GM12875 (cell line): ENCODE measurements at regions not wholly inside any gene's neighbourhood (a gene's known extent, or its start where the extent isn't known, plus 50 kb on each side); places are given as distances from the start of the nearest gene placed in this dataset.

ENCODE experiments used
- H3K4me3 ChIP-seq: one replicate; pipeline ENCODE4 v1.5.1; 2011; ENCODE audit warnings: low read depth, low read length, control low read depth
- TF ChIP-seq, protein P1 (sequence below): IDR thresholded peaks from 2 replicates; pipeline ENCODE4 v1.5.1; 2011; ENCODE audit warnings: low read depth, mild to moderate bottlenecking, control low read depth, inconsistent platforms, low read length, moderate library complexity, borderline replicate concordance; ENCODE audit not compliant: insufficient read depth

DNA sequence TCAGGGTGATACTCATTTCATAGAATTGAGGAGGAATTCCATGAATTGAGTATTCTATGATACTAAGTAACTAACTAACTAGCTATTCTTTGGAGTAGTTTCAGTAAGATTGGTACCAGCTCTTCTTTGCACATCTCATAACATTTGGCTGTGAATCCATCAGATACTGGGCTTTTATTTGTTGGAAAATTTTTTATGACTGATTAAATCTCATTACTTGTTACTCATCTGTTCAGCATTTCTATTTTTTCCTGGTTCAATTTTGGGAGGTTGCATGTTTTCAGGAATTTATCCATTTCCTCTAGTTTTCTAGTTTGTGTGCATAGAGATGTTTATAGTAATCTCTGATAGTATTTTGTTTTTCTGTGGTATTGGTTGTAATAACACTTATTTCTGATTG lies 70.8 kb upstream of the FREM3 start:
- no peak overlapping the region for H3K4me3 ChIP-seq
- TF ChIP-seq, protein P1, sequence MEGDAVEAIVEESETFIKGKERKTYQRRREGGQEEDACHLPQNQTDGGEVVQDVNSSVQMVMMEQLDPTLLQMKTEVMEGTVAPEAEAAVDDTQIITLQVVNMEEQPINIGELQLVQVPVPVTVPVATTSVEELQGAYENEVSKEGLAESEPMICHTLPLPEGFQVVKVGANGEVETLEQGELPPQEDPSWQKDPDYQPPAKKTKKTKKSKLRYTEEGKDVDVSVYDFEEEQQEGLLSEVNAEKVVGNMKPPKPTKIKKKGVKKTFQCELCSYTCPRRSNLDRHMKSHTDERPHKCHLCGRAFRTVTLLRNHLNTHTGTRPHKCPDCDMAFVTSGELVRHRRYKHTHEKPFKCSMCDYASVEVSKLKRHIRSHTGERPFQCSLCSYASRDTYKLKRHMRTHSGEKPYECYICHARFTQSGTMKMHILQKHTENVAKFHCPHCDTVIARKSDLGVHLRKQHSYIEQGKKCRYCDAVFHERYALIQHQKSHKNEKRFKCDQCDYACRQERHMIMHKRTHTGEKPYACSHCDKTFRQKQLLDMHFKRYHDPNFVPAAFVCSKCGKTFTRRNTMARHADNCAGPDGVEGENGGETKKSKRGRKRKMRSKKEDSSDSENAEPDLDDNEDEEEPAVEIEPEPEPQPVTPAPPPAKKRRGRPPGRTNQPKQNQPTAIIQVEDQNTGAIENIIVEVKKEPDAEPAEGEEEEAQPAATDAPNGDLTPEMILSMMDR, result no peak

DNA sequence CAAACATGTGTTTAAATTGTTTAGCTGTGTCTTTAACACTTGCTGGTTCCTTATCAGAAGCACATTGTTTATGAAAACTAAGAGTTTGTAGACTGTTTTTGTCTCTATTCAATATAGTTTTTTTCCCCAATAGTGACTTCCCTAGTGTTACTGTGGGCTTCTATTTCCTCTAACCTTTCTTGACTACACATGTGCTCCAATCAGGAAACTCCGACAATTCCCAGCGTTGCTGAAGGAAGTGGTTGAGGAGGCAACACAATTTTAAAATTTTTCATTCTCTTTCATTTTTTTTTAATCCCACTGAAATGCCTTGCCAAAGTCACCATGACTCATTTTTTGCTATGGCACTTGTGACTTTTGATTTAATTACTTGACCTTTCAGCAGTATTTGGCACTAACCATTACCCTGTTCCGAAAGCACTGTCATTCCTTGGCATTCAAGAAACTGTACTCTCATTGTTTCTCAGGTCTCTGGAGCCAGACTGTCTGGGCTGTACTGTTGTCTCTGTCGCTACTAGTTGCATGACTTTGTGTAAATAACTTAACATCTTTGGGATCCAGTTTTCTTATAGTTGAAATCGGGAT lies 67.6 kb upstream of the FREM3 start:
- H3K4me3 ChIP-seq, result no peak overlapping the region
- TF ChIP-seq, protein P1, result no peak

DNA sequence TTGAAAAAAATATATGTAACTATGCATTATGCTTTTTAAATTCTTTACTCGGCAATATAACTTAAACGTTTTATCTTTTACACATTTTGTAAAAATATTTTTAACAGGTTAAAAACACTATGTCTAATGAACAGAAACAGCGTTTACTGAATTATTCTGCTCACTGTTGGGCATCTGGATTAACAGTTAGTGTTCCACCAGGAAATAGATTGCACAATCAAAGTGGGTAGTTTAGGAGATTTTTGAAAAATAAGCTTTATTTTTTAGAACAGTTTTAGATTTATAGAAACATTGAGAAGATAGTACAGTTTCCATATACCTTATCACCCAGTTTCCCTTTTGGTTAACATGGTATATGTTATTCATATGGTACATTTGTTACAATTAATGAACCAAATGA lies 63.1 kb upstream of the FREM3 start:
- TF ChIP-seq, protein P1, result no peak
- no peak overlapping the region for H3K4me3 ChIP-seq

DNA sequence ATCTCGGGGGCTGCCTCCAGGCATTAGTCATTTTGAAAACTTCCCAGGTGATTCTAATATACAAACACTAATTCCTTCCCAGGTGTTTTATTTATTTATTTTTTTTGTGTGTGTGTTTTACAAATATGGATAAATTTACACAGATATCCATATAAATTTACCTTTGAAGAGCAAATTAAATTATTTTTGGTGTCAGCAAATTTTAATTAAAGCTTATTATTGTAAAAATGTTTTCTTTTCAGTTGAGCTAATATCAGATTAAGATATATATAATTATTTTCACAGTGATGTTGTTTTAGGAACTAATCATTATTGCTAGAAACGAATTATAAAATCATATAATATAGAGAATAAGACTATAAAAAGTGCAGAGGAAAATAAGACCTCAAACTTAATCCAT lies 62.0 kb upstream of the FREM3 start:
- TF ChIP-seq, protein P1, result no peak
- no peak overlapping the region for H3K4me3 ChIP-seq
